ENCODE measurements at regions not wholly inside any gene's neighbourhood (a gene's known extent, or its start where the extent isn't known, plus 50 kb on each side); places are given as distances from the start of the nearest gene placed in this dataset.
"Not testable (repeated sequence)": the region's sequence is repeated elsewhere in the genome, so short reads cannot be mapped to it uniquely, and the experiment has no call there.

- DNase-seq: no peak
These were observed 191.1 kb upstream of the CCN2 start for GRCh38 chr6:132142308-132142707.

GRCh38 chr6:132140189-132140588 is 189.0 kb upstream of the CCN2 start:
- DNase-seq: peak in 2 of 3 donors; percentile 26 to 39

- no peak for DNase-seq
These were observed 188.4 kb upstream of the CCN2 start for GRCh38 chr6:132139611-132140010.

- peak in 1 of 3 donors; percentile 30 for DNase-seq
These were observed 185.8 kb upstream of the CCN2 start for GRCh38 chr6:132136981-132137380.

GRCh38 chr6:132135409-132135808 is 184.2 kb upstream of the CCN2 start:
- no peak for DNase-seq

- peak; percentile 27 to 55 (median 27) for DNase-seq
These were observed 182.7 kb upstream of the CCN2 start for GRCh38 chr6:132133736-132134445.

GRCh38 chr6:132132924-132133639 is 181.9 kb upstream of the CCN2 start:
- DNase-seq: peak; percentile 43 to 78 (median 57)

- peak; percentile 21 to 50 (median 28) for DNase-seq
These were observed 181.2 kb upstream of the CCN2 start for GRCh38 chr6:132132422-132132821.

GRCh38 chr6:132131758-132132157 is 180.6 kb upstream of the CCN2 start:
- DNase-seq: peak; percentile 42 to 96 (median 68)

- DNase-seq: peak in 1 of 3 donors; percentile 58
These were observed 180.2 kb upstream of the CCN2 start for GRCh38 chr6:132131351-132131750.

- DNase-seq: peak; percentile 62 to 95 (median 86)
These were observed 179.6 kb upstream of the CCN2 start for GRCh38 chr6:132130626-132131298.

- DNase-seq: no peak
These were observed 177.3 kb upstream of the CCN2 start for GRCh38 chr6:132128424-132128823.

GRCh38 chr6:132126150-132126549 is 175.0 kb upstream of the CCN2 start:
- no peak for DNase-seq

- peak; percentile 22 to 44 (median 26) for DNase-seq
These were observed 171.7 kb upstream of the CCN2 start for GRCh38 chr6:132122871-132123270.

GRCh38 chr6:132122176-132122575 is 171.0 kb upstream of the CCN2 start:
- no peak for DNase-seq

- no peak for DNase-seq
These were observed 167.0 kb upstream of the CCN2 start for GRCh38 chr6:132118144-132118543.

GRCh38 chr6:132115714-132116366 is 164.7 kb upstream of the CCN2 start:
- no peak for DNase-seq

GRCh38 chr6:132114201-132114825 is 163.1 kb upstream of the CCN2 start:
- no peak for DNase-seq

- not testable (repeated sequence) for DNase-seq
These were observed 158.6 kb upstream of the CCN2 start for GRCh38 chr6:132109752-132110151.

- DNase-seq: no peak
These were observed 156.7 kb upstream of the CCN2 start for GRCh38 chr6:132107896-132108295.

GRCh38 chr6:132101535-132101934 is 150.4 kb upstream of the CCN2 start:
- no peak for DNase-seq
